HK-2 (cell line): ENCODE measurements at regions not wholly inside any gene's neighbourhood (a gene's known extent, or its start where the extent isn't known, plus 50 kb on each side); places are given as distances from the start of the nearest gene placed in this dataset.

Experiments used
- DNase-seq: peaks from one replicate; pipeline ENCODE4 v3.0.0-alpha.2; 2018; ENCODE audit not compliant: unreplicated experiment

DNA sequence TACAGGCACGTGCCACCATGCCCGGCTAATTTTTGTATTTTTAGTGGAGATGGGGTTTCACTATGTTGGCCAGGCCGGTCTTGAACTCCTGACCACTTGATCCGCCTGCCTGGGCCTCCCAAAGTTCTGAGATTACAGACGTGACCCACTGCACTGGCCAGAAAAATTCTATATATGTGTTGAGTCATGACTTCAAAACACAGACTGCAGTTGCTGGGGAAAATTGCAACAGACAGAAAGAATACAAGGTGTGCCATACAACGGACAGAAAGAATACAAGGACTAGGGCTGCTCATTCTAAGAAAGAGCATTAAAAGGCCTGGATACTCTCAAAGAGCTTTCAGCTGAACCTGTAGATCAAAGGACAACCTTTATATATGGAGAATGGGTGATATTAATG is 109.6 kb upstream of the ACSL4 start:
- no peak for DNase-seq

DNA sequence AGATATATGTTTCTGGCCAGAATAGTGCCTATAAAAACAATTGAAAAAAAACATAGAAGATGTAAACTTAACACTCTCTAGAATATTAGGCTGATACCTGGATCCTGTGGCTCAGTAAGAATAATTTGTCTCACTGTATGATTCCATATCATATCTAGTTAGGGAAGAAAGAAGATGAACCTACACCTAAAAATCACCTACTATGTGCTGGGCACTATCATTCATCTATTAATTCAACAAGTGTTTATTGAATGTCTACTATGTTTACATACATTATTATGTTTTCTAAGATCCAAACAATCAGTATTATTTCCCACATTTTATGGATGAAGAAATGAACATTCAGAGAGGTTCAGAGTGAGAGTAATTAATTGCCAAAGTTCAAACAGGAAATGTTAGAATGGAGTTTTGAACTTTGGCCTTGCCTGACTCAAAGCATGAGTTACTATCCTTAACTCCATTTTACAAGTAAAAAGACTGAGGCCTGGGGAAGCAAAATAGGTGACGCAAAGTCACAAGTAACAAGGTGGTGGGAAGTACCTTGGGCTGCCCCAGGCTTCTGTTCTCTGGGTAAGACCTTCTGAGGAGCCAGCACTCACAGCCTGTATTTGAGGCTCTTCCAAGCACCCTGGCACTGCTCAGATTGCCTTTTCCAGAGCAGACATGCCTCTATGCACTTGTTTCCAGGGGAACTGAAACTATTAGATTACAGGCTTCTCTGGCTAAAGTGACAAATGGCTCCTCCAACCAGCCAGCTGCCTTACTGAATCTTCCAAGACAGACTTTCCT is 111.1 kb upstream of the ACSL4 start:
- DNase-seq = no peak

DNA sequence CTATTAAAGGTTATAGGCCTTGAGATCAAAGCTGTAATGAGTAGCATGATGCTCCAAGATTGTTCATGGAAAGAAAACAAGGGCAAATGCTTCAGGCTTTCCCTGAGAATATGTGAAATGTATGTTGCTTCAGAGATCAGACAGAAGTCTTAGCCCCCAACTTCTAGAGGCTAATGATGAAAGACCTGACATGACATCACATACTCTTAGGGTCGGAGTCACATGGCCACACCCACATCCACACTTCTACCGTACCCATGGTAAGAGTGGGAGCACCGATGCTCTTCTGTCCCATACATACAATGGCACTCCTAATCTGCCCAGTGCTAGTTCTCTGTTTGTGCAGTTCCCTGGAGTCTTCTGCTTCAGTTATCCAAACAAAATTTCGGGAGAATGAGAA is 111.9 kb upstream of the ACSL4 start:
- no peak for DNase-seq

DNA sequence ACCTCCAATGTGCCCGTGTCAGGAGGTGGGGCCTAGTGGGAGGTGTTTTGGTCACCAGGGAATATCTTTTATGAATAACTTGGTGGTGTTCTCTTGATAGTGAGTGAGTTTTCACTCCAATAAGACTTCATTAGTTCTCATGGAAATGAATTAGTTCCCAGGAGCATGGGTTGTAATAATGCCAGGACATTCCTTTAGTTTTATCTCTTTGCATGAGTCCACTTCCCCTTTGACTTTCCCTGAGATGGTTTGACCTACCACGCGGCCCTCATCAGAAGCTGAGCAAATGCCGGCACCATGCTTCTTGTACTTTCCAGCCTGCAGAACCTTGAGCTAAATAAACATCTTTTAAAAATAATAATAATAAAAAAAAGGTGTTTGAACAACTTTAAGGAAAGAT is 112.9 kb upstream of the ACSL4 start:
- no peak for DNase-seq

DNA sequence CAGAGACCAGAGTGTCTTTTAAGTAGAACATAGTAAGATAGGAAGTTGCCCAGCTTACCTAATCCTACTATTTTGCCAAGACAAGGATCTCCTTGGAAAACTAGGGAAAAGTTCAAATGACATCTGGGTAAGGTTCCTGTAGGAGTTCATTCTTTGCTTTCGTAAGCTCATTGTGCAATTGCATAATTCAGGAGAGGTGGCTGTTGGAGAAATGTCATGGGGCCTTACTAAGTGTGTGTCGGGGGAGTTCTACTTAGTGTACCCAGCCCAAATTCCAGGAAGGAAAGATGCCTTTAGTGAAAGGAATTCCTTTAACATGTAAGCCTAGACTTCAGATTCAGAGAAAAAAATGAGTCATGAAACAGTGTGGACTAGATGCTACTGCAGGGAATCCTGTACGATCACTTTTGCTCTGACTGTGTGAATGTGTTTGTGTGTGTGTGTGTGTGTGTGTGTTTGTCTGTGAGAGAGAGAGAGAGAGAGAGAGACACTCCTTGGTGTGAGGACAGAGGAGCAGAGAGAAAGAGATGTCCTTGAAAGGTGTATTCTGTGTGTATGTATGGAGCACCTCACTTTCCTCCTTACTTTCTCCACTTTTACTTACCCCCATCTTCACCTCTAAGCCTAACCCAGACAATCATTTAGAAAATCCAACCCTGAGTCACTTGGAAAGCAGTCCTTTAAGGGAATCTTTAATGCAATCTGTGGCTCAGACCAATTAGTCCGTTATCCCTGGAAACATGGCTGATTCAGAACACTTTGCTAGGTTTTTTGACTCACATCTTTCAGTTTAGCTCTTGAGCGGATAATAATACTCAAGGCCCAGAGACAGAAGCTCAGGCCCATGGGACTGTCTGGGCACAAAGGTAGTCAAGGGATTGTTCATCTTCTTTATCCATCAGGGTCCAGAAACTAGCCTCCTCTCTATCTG is 114.5 kb upstream of the ACSL4 start:
- no peak for DNase-seq

DNA sequence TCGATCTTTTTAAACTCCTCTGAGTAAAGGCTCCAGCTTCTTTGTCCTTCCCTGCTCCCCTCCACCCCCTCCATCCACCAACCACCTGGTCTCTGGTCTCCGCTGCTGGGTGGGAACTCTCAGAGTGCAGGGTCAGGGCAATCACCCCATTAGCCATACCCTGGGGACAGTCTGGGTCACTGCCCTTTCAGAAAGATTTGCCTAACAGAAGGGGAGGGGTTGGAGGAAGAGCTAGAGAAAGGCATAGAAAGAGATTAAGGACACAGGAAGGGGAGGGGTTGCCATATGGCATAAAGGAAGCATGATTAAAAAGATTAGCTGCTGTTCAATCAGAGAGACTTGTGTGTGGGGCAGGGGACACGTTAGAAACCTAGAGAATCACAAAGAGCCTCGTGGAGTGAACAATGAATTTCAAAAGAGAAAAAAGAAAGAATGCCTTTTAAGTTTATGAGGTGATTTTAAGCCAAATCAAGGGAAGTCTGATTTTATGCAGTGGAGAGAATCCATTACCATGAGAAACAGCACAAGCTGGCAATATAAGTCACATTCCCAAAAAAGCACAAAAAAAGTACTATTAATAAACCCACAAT is 115.5 kb upstream of the ACSL4 start:
- DNase-seq = no peak

DNA sequence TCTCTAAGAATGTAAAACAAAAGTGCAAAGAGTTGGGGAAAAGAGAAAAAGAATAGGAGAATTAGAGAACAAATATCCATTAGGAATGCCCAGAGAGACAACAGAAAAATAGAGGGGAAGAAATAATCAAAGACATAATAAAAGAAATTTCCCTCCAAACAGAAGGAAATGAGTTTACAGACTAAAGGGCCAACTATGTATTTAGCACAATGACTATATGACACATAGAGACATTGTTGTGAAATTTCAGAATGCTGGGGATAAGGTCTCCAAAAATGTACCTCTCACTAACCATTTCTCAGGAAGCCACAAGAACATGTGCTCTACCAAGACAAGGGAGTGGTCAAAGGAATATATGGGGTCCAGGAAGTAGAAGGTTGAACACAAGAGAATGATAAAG is 121.0 kb upstream of the ACSL4 start:
- no peak for DNase-seq

DNA sequence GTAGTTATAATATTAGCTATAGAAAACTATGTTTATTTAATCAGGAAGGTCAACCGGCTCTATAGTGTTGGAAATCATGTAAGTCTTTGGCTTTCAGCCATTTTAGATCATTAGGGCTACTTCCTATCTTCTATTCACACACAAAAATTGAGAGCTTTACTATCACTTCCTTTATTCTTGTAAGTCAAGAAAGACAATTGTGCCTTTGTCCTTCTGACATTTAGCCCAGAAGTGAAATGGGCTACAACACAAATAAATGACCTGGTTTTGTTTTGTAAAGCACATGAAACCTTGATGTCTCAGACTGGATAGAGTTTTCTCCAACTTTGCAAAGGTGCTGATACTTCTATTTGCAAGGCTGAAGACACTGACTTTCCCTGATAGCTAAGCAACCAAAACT is 122.4 kb upstream of the ACSL4 start:
- no peak for DNase-seq

DNA sequence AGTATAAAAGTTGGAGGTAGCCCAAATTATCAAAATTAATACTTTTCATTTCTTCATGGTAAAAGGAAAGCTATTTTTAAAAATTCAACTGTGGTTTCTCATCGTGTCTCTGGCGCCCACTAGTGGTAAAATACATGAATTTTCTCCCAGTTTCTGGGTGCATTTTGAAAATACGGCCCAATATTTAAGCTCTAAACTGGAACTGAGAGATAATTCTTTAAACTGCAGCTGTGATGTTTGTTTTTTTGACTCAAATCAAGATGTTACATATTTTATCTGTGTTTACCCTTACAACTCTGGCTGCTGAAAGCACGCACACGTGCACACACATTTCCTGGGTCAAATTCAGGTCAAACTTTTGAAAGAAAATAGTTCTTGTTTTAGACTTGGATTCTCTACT is 123.9 kb upstream of the ACSL4 start:
- no peak for DNase-seq

DNA sequence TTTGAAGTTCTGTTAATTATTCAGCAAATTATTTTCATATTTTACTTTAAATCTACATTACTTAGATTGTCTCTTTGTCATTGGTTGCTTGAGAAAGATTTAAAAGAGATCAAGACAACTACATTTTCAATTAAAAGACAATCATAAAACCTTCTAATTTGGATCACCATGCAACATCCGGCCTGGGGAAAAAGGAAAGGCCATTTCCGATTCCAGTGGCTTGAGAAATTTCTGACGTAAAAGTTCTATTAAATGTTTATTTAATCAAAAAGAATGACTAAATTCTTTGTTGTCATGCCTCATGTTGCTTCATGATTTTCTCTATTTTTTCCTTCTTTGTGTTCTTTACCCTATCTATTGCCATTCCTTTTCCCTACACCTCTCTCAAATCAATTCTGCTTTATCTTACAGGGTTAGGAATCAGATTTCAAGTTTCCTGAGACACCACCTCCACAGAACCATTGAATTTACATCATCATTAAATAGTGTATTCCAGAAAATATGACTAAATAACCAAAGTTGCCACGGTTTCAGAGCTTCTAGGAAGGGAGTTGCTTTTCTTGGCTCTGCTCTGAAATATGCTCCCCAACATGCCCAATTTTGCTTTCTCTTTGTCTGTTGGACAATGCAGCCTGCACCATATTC is 124.6 kb upstream of the ACSL4 start:
- no peak for DNase-seq

DNA sequence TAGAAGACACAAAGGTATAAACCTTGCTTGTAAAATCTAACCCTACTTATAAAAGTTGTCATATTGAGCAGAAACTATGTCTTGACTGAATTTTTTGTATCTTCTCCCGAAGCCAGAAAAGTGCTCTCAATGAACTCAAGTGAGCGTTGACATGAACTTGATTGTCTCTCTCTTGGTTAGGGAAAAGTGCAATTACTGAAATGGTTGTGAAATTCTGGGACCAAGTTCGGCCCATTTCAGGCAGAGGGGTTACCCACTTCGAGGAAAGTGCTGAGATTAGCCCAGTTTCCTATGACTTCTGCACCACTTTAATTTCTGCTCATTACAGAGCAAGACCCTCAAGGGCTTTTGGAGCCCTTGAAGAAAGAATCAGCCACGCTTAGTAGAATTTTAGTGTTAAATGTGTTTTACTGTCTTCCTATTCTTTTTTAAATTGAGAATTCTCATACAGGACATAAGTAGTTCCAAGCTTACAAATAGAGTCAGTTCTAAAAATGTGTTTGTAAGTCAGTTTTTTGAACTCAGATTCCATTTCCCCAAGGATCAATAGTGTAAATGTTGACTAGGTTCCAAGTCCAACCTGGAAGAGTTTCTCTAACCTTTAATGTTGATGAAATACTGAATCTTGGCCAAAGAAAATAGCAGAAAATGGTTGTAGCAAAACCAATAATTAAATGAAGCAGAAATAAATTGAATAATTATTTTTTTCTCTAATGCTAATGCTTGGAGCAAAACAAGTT is 125.7 kb upstream of the ACSL4 start:
- DNase-seq = no peak

DNA sequence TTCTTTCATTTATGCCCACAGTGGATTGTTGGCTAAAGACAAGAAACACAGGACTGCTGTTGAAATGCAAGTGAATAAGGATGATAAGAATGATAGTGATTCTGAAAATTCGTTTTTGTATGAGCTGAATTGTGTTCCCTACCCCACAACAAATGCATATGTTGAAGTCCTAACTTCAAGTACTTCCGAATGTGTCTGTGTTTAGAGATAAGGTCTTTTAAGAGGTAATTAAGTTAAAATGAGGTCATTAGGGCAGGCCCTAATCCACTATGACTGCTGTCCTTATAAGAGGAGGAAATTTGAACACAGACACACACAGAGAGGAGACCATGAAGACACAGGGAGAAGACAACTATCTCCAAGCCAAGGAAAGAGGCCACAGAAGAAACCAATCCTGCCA is 126.6 kb upstream of the ACSL4 start:
- DNase-seq = no peak

DNA sequence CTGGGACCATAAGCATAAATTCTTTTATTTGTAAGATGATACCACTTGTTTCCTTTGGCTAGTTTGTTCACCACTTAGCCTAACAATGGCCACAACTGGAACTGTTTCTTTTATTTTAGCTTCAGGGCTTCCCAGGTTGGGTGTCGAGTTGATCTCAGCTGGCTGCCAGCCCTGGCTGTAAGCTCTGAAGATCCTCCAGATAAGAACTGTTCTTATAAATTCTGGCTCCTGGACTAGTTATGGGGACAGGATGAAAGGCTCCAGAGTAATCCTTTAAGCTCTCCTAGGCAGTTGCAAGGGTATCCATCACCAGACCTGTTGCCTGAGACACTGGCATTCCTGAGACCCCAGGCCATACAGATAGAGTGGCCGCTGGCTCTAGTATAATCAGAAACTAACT is 129.4 kb upstream of the ACSL4 start:
- no peak for DNase-seq

DNA sequence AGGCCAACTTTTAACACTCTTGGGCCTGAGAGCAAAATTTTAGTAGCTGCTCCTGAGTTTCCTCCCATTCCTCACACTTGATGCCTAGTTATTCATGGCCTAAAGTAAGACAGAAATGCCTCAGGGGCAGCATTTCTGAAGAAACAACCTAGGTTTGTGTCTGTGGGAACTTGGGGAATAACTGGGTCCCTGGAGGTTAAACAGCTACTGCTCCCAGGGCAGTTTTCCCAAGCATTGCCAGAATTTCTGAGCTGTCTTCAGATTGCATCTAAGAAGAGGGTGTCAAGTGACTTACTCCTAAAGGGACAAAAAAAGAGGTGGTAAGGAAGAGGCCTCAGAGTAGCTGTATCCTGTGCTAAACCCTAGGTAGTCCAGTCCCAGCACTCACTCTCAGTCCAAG is 130.8 kb upstream of the ACSL4 start:
- DNase-seq = no peak

DNA sequence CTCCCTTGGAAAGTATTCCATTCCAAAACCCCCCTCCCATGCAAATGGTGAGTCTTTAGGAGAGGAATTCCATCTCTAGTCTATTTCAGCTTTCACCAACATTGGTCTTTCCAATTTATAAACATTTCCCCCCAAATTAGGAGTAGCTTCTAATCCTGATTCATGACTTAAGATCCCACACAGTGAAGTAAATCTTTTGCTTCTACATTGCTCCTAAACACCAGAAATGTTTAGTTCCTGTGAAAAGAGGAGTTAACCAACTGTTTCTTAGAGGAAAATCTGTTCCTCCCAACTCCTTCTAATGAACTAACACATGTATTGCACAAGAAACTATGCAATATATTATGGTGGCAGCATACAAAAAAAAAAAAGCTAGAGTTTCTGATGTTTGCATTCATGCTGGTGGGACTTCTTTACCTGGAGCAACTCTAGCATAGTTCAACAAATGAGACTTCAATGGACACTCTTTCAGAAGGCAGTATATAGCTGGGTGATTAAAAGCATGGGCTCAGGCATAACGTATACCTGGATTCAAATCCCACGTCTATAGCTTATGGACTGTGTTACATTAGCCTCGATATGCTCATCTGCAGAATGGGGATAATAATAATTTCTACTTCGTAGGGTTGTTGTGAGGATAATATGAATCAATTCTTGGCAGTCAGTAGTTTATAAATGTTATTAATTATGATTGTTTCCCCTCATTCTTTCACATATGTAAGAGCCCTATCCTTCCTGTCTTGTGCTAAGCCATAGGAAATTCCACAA is 131.6 kb upstream of the TMEM164 start:
- DNase-seq = no peak

DNA sequence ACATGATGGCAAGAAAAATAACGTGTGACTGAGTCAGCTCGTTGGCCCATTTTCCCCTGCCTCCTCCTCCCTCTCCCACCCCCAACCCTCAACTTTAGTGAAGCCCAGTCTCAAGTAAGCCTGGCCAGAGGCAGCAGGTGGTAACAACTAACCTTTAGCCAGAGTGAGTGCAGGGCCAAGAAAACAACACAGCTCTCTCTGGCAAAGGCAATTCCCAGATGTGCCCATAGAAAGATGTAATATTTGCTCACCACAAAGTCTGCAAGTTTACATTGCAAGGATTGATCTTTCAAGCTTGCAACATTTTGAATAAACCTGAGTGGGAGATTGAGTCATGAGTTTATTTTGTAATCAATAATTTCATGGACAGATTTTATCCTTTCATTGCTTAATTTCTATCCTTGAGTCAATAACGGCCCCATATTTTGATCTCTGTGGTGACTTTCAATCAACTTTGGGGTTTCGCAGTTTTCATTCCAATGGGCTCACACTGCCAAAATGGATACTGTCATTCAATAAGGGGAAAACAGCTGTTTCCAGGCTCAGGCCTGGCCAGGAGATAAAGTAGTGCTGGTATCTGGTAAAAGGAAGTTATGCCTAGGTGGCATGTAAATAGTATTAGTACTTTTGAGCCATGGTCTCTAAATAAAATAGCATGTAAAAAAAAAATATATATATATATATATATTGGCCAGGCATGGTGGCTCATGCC is 130.7 kb upstream of the TMEM164 start:
- no peak for DNase-seq

DNA sequence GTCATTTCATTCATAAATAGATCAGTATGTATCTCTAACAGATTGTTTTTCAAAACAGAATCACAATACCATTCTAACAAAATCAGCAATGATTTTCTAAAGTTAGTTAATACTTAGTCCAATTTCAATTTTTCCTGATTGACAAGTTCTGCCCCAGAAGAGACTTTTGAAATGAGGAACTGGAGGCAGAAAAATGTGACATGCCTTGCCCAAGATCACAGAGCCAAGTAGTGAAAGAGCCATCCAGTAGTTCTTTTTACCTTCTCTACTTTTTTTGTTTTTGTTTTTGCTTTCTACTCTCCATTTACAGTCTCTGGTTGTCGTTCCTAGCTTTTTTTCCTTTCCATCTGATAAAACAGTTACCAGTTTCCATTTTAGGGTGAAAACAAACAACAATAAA is 129.3 kb upstream of the TMEM164 start:
- DNase-seq = no peak

DNA sequence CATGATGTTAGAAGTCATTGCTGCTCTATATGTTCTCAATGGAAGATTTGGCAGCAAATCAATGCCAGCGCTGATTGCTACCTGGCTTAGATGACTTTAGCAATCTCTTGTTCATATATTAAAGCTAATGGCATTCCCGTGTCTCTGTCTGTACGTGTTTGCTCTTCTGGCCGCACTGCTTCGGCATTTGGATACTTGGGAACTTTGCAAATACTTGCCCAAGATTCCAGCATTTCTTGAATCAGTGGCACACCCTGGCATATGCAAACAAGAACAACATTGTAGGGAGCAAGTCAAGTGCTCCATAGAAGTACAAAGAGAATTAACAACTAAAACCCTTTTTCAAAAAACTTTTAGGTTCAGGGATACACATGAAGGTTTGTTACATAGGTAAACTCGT is 128.9 kb upstream of the TMEM164 start:
- DNase-seq = no peak

DNA sequence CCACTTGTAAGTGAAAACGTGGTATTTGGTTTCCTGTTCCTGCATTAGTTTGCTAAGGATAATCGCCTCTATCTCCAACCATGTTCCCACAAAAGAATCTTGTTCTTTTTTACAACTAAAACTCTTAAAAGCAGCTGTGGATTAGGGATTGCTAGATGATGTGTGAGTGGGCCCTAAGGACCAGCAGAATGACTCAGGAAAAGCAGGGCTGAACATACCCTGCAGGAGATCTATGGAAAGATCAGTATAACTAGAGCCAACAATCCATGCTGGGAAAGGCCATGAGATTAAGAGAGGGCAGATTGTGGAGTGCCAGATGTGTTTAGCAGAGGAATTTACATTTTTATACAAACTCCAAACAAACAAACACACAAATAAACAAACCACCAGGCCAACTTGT is 128.4 kb upstream of the TMEM164 start:
- DNase-seq = no peak

DNA sequence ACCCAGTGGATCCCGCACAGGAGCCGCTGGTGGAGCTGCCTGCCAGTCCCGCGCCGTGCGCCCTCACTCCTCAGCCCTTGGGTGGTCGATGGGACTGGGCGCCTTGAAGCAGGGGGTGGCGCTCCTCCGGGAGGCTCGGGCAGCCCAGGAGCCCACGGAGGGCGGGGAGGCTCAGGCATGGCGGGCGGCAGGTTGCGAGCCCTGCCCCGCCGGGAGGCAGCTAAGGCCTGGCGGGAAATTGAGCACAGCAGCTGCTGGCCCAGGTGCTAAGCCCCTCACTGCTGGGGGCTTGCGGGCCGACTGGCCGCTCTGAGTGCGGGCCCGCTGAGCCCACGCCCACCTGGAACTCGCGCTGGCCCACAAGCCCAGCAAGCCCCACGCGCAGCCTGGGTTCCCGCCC is 127.1 kb upstream of the TMEM164 start:
- no peak for DNase-seq
